Activated T-cell treated with anti-CD3 and anti-CD28 coated beads, Interleukin-2, amount 50 U/mL, for 72 hours (primary cell): ENCODE measurements at regions not wholly inside any gene's neighbourhood (a gene's known extent, or its start where the extent isn't known, plus 50 kb on each side); places are given as distances from the start of the nearest gene placed in this dataset.
"Not testable (repeated sequence)": the region's sequence is repeated elsewhere in the genome, so short reads cannot be mapped to it uniquely, and the experiment has no call there.

Source experiments
- ATAC-seq, 2 donors: fragments of 150-1000 bp; cut with Tn5 transposase; replicated peaks in 1 of 2; 2 replicates each; pipeline ENCODE4 v1.10.0; 2021; ENCODE audit warnings: moderate library complexity in 2 of 2, mild to moderate bottlenecking in 1 of 2
- DNase-seq, 2 donors: peaks; one replicate each; pipeline ENCODE4 v3.0.0; 2021 to 2022; ENCODE audit warnings: mixed read lengths in 1 of 2
- H3K27ac Mint-ChIP-seq: one replicate; pipeline ENCODE4 v1.8.0; 2022; ENCODE audit warnings: mild to moderate bottlenecking, moderate library complexity, mixed read lengths
- H3K27me3 Mint-ChIP-seq: one replicate; pipeline ENCODE4 v1.8.0; 2022; ENCODE audit warnings: low read depth, mixed read lengths
- H3K36me3 Mint-ChIP-seq, 2 donors: one replicate each; pipeline ENCODE4 v1.8.0; 2022; ENCODE audit warnings: mixed read lengths in 2 of 2, mild to moderate bottlenecking in 1 of 2; ENCODE audit not compliant: insufficient read depth in 2 of 2
- H3K4me1 Mint-ChIP-seq: one replicate; pipeline ENCODE4 v1.8.0; 2022; ENCODE audit warnings: low read depth, mixed read lengths
- H3K4me3 Mint-ChIP-seq, 2 donors: one replicate each; pipeline ENCODE4 v1.8.0; 2022; ENCODE audit warnings: mild to moderate bottlenecking in 2 of 2, mixed read lengths in 2 of 2, moderate library complexity in 2 of 2
- H3K9me3 Mint-ChIP-seq, 2 donors: one replicate each; pipeline ENCODE4 v1.8.0; 2022; ENCODE audit warnings: mixed read lengths in 2 of 2

DNA sequence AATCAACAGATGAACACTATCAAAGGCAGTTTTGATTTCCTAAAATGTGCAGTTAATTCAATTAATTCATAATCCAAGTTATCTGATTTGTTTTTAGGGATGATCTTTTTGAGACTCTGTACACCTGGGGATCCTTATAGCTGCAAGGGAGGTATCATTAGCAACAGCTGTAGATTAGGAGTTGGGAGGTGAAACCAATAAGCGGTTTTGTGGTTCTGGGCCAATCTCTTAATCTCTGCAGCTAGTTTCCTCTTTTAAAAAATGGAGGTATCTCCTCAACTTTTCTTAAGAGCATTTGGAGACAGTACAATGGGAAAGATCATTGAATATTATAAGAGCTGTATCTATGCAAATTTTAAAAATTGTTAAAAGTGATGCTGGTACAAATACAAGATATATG lies 126.0 kb downstream of the MC4R start:
- no peaks in the 10 kb centered on the region for H3K36me3 Mint-ChIP-seq
- no peaks in the 10 kb centered on the region for H3K27me3 Mint-ChIP-seq
- no peak for DNase-seq
- no peak for ATAC-seq
- peaks cover 0 to 2% of the 10 kb centered on the region in 2 donors for H3K9me3 Mint-ChIP-seq
- H3K27ac Mint-ChIP-seq, result no peak overlapping the region
- no peaks in the 10 kb centered on the region for H3K4me1 Mint-ChIP-seq
- no peak overlapping the region for H3K4me3 Mint-ChIP-seq

- no peaks in the 10 kb centered on the region for H3K27me3 Mint-ChIP-seq
- H3K36me3 Mint-ChIP-seq, result peaks cover 0 to 3% of the 10 kb centered on the region in 2 donors
- H3K4me1 Mint-ChIP-seq, result no peaks in the 10 kb centered on the region
- H3K27ac Mint-ChIP-seq, result no peak overlapping the region
- H3K9me3 Mint-ChIP-seq, result peaks cover 2 to 5% of the 10 kb centered on the region in 2 donors
- no peak overlapping the region for H3K4me3 Mint-ChIP-seq
- ATAC-seq (no peak), DNase-seq (no peak)
These were observed 127.5 kb downstream of the MC4R start for GRCh38 chr18:60245096-60245495.

- not testable (repeated sequence) for H3K27ac Mint-ChIP-seq
These were observed 133.4 kb downstream of the MC4R start for GRCh38 chr18:60239024-60239710.

DNA sequence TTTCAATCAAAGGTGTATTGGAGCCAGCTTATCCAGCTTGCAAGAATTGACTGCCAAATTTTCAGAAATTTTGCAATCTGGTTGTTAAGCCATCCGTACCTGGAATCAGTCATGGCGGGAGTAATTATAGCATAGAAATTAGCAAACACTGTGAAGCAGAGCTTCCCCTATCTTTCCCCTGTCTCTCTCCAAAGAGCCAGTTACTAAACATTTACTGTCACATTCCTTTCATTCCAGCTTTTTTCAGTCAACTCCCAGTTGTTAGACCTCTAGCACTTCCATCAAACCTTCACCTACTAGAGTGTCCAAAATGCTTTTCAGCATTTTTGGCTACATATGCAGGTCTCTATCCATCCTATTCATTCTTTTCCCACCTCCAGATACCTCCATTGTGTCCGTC lies 137.4 kb downstream of the MC4R start:
- H3K4me1 Mint-ChIP-seq, result no peaks in the 10 kb centered on the region
- no peaks in the 10 kb centered on the region for H3K27me3 Mint-ChIP-seq
- no peaks in the 10 kb centered on the region for H3K36me3 Mint-ChIP-seq
- DNase-seq (no peak), ATAC-seq (no peak)
- H3K27ac Mint-ChIP-seq, result no peak overlapping the region
- no peaks in the 10 kb centered on the region for H3K9me3 Mint-ChIP-seq
- H3K4me3 Mint-ChIP-seq, result no peak overlapping the region

More at GRCh38 chr18:60239024-60239710, 133.4 kb downstream of the MC4R start:
- not testable (repeated sequence) for H3K27me3 Mint-ChIP-seq, H3K36me3 Mint-ChIP-seq, DNase-seq, H3K4me1 Mint-ChIP-seq, ATAC-seq, H3K4me3 Mint-ChIP-seq, H3K9me3 Mint-ChIP-seq

- Mint-ChIP-seq H3K27me3 (no peaks in the 10 kb centered on the region), H3K27ac (no peak overlapping the region)
These were observed 140.0 kb downstream of the MC4R start for GRCh38 chr18:60232541-60232940.

DNA sequence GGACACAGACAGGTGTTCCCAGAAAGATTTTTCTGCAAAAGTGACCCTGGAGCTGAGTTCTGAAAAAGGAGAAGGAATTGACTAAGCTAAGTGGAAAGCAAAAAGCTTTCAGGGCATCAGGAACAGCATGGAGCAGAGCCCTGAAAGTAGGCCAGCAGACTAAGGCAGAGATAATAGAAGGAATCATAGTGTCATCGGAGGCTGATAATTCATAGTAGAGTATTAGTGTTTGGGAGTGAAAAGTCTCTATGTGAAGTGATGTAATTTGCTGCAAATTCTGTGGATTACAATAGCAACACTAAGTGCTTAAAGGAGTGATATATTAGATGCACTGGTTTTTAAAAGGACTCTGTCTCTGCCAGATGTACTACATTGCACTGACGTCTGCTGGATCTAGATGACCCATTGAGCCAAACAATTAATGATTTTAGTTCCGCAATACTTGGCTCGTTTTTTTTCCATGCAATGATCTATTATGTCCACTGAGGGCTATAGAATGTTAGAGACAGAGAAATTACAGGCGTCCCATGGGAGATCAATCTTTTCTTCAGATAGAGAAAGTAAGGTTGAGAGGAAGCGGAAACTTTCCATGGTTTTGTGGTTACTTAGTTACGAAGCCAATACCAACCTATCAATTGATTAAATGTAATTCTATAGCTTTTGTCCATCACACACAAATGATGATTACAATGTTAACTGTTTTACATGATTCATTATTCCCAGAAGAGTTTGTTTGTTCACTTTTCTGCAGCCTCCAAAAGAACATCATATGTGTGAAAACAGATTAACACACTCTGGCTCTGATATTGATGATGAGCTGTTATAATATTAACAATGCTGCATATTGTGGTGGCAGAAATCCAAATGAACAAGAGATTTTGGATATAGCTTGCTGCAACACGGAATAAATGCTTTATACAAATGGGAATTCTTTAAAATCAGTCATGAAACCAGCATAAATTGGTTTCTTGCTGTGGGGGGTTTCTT lies 143.7 kb downstream of the MC4R start:
- Mint-ChIP-seq H3K27ac (no peak overlapping the region), H3K4me3 (no peak overlapping the region), H3K9me3 (peaks cover 6 to 8% of the 10 kb centered on the region in 2 donors), H3K36me3 (no peaks in the 10 kb centered on the region), H3K4me1 (no peaks in the 10 kb centered on the region), H3K27me3 (no peaks in the 10 kb centered on the region)
- ATAC-seq (no peak), DNase-seq (no peak)

More at GRCh38 chr18:60232541-60232940, 140.0 kb downstream of the MC4R start:
- H3K36me3 Mint-ChIP-seq, result no peaks in the 10 kb centered on the region
- H3K9me3 Mint-ChIP-seq, result no peaks in the 10 kb centered on the region
- DNase-seq (no peak), ATAC-seq (no peak)
- no peak overlapping the region for H3K4me3 Mint-ChIP-seq
- H3K4me1 Mint-ChIP-seq, result no peaks in the 10 kb centered on the region

DNA sequence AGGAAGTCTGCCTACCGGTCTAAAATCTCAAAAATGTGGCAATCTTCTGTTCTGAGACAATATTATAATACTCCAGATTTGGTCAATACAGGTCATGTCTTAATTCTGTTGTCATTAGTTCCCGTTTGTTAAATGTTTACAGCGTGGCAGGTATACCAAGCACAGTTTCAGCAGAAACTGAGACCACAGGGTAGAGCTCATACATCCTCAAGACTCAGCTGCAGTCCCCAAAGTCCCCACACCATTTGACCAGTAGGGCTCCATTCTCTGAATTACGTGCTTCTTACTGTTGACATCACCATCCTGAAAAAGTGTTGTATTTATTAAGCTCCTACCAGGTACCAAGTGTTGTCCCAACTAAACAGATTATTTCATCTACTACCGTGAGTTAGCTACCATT lies 157.1 kb downstream of the MC4R start:
- no peak for DNase-seq
- H3K27me3 Mint-ChIP-seq, result no peaks in the 10 kb centered on the region
- peaks cover 0 to 4% of the 10 kb centered on the region in 2 donors for H3K9me3 Mint-ChIP-seq
- H3K27ac Mint-ChIP-seq, result no peak overlapping the region
- H3K36me3 Mint-ChIP-seq, result no peaks in the 10 kb centered on the region
- no peaks in the 10 kb centered on the region for H3K4me1 Mint-ChIP-seq
- H3K4me3 Mint-ChIP-seq, result no peak overlapping the region
- no peak for ATAC-seq

- Mint-ChIP-seq H3K9me3 (no peaks in the 10 kb centered on the region), H3K36me3 (no peaks in the 10 kb centered on the region), H3K27ac (no peak overlapping the region), H3K4me1 (no peaks in the 10 kb centered on the region), H3K27me3 (peaks cover 7% of the 10 kb centered on the region), H3K4me3 (no peak overlapping the region)
- no peak for ATAC-seq
- DNase-seq, result no peak
These were observed 163.5 kb downstream of the MC4R start for GRCh38 chr18:60209042-60209441.

DNA sequence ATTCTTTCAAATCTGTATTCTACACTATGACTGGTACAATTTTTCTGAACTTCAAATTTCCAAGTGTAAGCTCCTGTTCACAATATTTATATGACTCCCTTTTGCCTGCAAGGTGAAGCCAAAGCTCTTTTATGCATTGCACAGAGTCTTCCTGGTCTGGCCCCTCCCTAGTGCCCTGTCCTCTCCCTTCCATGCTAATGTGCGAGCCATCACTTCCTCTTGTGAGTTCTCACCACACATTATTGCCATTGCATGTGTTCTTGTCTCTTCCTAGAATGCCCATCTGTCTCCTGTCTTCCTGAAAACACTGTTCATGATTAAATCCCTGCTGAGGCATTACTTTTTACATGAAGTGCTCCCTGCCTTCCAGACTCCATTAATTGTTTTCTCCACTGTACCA lies 169.9 kb downstream of the MC4R start:
- DNase-seq (no peak), ATAC-seq (no peak)
- H3K27me3 Mint-ChIP-seq, result peaks cover 11% of the 10 kb centered on the region
- no peaks in the 10 kb centered on the region for H3K9me3 Mint-ChIP-seq
- H3K36me3 Mint-ChIP-seq, result no peaks in the 10 kb centered on the region
- no peak overlapping the region for H3K27ac Mint-ChIP-seq
- no peak overlapping the region for H3K4me3 Mint-ChIP-seq
- no peaks in the 10 kb centered on the region for H3K4me1 Mint-ChIP-seq

GRCh38 chr18:60200558-60200957 lies 172.0 kb downstream of the MC4R start:
- H3K27me3 Mint-ChIP-seq, result peaks cover 11% of the 10 kb centered on the region
- ATAC-seq (no peak), DNase-seq (no peak)
- no peaks in the 10 kb centered on the region for H3K9me3 Mint-ChIP-seq
- no peaks in the 10 kb centered on the region for H3K36me3 Mint-ChIP-seq
- no peak overlapping the region for H3K27ac Mint-ChIP-seq
- no peaks in the 10 kb centered on the region for H3K4me1 Mint-ChIP-seq
- no peak overlapping the region for H3K4me3 Mint-ChIP-seq

DNA sequence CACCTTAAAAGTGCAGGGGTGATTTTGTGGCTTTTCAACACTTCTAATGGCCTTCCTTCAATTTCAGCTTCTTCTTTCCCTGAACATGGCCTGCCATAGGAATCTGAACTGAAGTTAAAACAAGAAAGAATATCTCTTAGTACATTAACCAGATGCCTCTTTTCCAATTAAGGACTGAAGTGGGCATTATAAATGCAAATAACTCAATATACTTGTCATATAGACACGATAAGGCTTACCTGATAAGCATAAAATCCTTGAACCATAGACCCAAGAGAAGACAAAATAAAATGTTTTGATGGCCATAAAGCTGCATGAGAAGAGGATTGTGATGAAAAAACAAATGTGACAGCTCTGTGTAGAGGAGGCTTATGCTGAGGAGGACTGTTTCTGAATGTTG lies 173.1 kb downstream of the MC4R start:
- H3K27me3 Mint-ChIP-seq, result peaks cover 5% of the 10 kb centered on the region

GRCh38 chr18:60197671-60198462 lies 174.7 kb downstream of the MC4R start:
- no peak overlapping the region for H3K27ac Mint-ChIP-seq
- H3K27me3 Mint-ChIP-seq, result peaks cover 5% of the 10 kb centered on the region
- DNase-seq (no peak), ATAC-seq (no peak)
- no peak overlapping the region for H3K4me3 Mint-ChIP-seq
- no peaks in the 10 kb centered on the region for H3K9me3 Mint-ChIP-seq
- no peaks in the 10 kb centered on the region for H3K36me3 Mint-ChIP-seq
- H3K4me1 Mint-ChIP-seq, result no peaks in the 10 kb centered on the region

More for the DNA sequence above, 173.1 kb downstream of the MC4R start:
- Mint-ChIP-seq H3K36me3 (no peaks in the 10 kb centered on the region), H3K9me3 (no peaks in the 10 kb centered on the region), H3K4me3 (no peak overlapping the region), H3K27ac (no peak overlapping the region), H3K4me1 (no peaks in the 10 kb centered on the region)
- DNase-seq (no peak), ATAC-seq (no peak)
